GM23248 (cell line): ENCODE measurements at regions not wholly inside any gene's neighbourhood (a gene's known extent, or its start where the extent isn't known, plus 50 kb on each side); places are given as distances from the start of the nearest gene placed in this dataset.

Experiments used
- EZH2 ChIP-seq: fragments of 200-600 bp; sonication (generic); IDR thresholded peaks from 2 replicates; pipeline ENCODE4 v1.6.1; 2018; ENCODE audit warnings: antibody characterized with exemption, mild to moderate bottlenecking; ENCODE audit not compliant: insufficient read depth, poor library complexity, severe bottlenecking
- EZH2phosphoT487 ChIP-seq: fragments of 200-600 bp; sonication (generic); IDR thresholded peaks from 2 replicates; pipeline ENCODE4 v1.6.1; 2018; ENCODE audit warnings: antibody characterized with exemption, moderate library complexity, mild to moderate bottlenecking, low read depth; ENCODE audit not compliant: insufficient read depth

- TF ChIP-seq EZH2 (no peak), EZH2phosphoT487 (no peak)
Observed at GRCh38 chr4:144862210-144862609, 216.3 kb downstream of the HHIP start.
